Retina (tissue), 1 donor: ENCODE measurements at regions not wholly inside any gene's neighbourhood (a gene's known extent, or its start where the extent isn't known, plus 50 kb on each side); places are given as distances from the start of the nearest gene placed in this dataset.

Source experiments
- DNase-seq: peaks from one replicate; pipeline ENCODE4 v3.0.0-alpha.2; 2016

- no peak for DNase-seq
Measured at GRCh38 chr5:8329773-8330172, 460.8 kb downstream of the MTRR start.

- no peak for DNase-seq
Measured at GRCh38 chr5:8332666-8333445, 463.9 kb downstream of the MTRR start.

GRCh38 chr5:8333485-8333884, 464.5 kb downstream of the MTRR start:
- DNase-seq, result no peak

GRCh38 chr5:8333977-8334376, 465.0 kb downstream of the MTRR start:
- no peak for DNase-seq

- DNase-seq, result no peak
Measured at GRCh38 chr5:8340261-8340660, 471.3 kb downstream of the MTRR start.

- DNase-seq, result peak; percentile 17
Measured at GRCh38 chr5:8340739-8341344, 471.9 kb downstream of the MTRR start.

- DNase-seq, result no peak
Measured at GRCh38 chr5:8341406-8341805, 472.5 kb downstream of the MTRR start.

- DNase-seq, result no peak
Measured at GRCh38 chr5:8347984-8348383, 479.0 kb downstream of the MTRR start.

GRCh38 chr5:8349855-8350254, 480.9 kb downstream of the MTRR start:
- no peak for DNase-seq

- DNase-seq, result no peak
Measured at GRCh38 chr5:8350644-8351339, 481.8 kb downstream of the MTRR start.

GRCh38 chr5:8355981-8356380, 487.0 kb downstream of the MTRR start:
- no peak for DNase-seq

GRCh38 chr5:8360012-8360411, 491.1 kb downstream of the MTRR start:
- DNase-seq, result no peak

- DNase-seq, result no peak
Measured at GRCh38 chr5:8362495-8362894, 493.5 kb downstream of the MTRR start.

GRCh38 chr5:8363138-8363537, 494.2 kb downstream of the MTRR start:
- DNase-seq, result no peak

- DNase-seq, result peak; percentile 38
Measured at GRCh38 chr5:8366266-8366665, 497.3 kb downstream of the MTRR start.

- DNase-seq, result no peak
Measured at GRCh38 chr5:8376478-8376877, 507.5 kb downstream of the MTRR start.

GRCh38 chr5:8381972-8382371, 513.0 kb downstream of the MTRR start:
- no peak for DNase-seq

- DNase-seq, result no peak
Measured at GRCh38 chr5:8382456-8382855, 513.5 kb downstream of the MTRR start.

- no peak for DNase-seq
Measured at GRCh38 chr5:8383616-8384015, 514.7 kb downstream of the MTRR start.

- DNase-seq, result no peak
Measured at GRCh38 chr5:8386719-8387288, 517.9 kb downstream of the MTRR start.

- peak; percentile 7 for DNase-seq
Measured at GRCh38 chr5:8391911-8392310, 523.0 kb downstream of the MTRR start.

GRCh38 chr5:8393240-8393639, 524.3 kb downstream of the MTRR start:
- DNase-seq, result no peak

GRCh38 chr5:8394965-8395364, 526.0 kb downstream of the MTRR start:
- DNase-seq, result no peak

GRCh38 chr5:8396246-8396645, 527.3 kb downstream of the MTRR start:
- DNase-seq, result no peak
